ENCODE measurements at regions not wholly inside any gene's neighbourhood (a gene's known extent, or its start where the extent isn't known, plus 50 kb on each side); places are given as distances from the start of the nearest gene placed in this dataset.

DNA sequence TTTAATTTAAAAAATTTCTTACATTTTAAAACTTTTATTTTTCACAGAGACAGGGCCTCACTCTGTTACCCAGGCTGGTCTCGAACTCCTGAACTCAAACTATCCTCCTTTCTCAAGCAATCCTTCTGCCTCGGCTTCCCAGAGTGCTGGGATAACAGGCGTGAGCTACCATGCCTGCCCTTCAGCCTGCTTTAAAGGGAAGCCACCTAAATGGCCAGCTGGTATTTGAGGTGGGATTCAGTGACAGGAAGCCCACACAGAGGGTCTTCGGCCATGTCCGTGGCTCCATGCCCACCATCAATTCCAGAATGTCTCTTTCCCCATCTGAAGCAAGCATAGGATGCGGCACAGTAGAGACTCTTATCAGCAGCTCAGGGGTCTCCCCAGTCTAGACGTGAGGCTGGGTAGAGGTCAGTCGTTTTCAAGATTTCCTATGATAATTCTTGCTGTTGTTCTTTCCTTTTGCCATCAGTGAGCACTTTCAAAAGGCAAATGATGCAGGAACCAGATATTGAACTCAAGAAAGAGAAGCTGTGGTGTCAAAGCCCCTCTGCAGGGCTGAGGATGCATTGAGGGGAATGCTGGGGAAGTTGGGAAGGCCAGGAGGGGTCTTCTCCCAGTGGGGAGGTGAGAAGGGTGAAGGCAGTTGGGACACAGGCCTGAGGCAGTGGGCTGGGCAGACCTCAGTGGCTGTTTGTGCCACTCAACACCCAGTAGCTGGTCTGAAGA is 291.5 kb upstream of the IGFBP3 start:
- no peak for DNase-seq

DNA sequence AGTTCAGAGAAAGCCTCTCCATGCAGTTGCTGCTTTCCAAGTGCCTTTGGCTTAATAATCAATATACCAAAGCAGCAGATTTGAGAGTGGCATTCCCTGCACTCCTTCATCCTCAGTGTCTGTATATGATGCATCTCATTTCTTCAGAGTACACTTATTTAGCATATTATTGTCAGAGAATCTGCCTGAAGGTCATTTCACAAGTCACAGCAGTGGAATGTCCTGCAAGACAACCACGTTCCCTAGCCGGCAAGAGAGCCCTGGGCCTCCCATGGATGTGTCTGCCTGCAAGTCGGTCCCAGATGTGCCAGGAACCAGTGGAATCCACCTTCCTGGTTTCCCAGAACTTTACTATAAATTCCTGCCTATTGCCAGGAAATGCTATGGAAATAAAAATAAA is 289.4 kb upstream of the IGFBP3 start:
- DNase-seq: no peak

DNA sequence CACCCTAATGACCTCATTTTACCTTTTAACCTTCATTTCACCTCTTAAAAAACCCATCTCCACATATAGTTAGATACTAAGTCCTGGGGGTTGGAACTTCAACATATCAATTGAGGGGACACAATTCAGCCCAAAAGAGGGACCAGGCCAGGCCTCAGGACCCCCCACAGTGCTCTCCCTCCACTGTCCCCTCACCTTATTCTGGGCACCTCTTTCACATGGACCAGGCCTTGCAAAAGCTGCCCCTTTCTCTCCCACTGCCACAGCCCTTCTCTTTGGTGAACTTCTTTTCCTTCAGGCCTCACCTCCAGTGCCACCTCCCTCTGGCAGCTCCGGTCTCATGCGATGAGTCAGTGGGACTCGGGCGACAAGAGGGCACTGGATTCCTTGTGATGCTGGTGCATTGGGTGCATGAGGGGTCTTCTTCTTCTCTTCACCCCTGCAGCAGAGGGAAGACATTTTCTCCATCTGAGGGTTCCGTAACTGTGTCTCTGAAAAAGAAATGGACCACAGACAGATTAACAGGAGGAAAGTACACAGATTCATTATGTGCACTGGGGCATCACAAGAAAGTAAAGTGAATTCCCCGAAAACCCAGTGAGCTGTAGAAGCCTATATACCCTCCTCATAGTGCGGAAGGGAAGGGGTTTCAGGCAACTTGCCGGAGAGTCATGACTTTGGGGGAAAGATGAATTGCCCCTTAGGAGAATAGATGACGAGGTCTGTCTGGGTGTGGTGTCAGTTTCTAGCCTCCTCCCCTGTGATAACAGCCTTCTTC is 288.7 kb upstream of the IGFBP3 start:
- no peak for DNase-seq

DNA sequence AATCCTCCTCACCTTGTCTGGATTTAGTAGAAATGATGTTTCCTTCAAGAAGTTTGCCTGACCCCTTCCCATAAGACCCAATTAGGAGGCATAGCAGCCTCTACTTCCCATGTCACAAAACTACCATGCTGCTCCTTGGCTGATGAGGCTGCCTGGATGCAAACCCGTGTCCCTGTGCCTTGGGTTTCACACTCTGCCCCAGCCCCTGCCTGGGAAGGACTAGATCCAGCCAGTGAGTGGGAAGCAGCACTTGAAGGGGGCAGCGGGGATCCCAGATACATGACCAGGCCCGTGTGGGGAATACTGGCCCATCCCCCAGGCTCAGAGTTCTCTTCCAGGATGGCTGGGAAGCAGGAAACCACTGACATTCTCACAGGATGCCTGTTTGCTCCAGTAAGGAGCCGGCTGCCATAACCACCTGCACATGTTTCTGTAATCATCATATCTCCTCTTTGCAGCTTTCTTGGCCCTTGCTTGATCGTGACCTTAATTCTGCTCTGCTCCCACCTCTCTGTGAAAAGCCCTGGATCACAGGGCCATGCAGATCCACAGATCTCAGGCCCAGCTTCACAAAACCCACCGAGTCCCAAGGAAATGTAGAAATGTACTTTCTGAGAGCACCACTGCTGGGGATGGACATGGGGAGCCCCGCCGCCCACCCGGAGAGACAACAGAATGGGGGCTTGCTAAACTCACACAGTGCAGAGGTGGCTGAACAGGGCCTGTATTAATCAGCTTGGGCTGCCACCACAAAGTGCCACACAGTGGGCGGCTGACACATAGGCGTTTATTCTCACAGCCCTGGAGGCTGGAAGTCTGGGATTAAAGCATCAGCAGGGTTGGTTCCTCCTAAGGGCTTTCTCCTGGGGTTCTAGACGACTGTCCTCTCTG is 287.8 kb upstream of the IGFBP3 start:
- DNase-seq: no peak

DNA sequence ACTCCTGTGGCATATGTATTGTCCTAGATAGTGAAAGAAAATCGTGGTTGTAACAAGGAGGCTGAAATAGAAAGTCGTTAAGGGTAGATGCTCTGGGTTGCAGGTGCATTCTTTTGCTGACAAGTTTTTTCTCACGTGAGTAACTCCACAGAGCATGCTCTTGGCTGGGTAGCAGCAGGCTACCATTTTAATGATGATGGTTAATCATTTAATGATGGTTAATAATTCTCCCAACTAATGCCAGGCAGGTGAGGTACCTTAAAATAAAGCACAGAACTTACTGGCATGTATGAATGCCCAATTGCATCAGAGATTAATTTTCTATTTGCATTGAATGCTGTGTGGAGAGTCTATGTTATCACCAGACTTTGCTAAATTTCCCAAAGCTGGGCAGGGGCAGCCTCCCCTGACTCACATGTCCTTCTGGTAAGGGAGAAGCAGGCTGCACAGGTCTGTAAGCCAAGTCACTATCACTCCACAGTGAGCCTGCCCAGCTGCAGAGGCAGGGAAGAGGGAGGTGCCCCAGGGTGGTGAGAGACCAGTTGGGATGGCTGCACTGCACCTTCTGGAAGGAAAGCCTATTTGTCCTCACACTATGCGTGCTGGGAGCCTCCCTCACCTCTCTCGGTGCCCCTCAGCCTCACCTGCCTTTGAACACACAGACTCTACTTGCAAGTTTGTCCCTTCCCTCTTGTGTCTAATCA is 287.0 kb upstream of the IGFBP3 start:
- DNase-seq: no peak

DNA sequence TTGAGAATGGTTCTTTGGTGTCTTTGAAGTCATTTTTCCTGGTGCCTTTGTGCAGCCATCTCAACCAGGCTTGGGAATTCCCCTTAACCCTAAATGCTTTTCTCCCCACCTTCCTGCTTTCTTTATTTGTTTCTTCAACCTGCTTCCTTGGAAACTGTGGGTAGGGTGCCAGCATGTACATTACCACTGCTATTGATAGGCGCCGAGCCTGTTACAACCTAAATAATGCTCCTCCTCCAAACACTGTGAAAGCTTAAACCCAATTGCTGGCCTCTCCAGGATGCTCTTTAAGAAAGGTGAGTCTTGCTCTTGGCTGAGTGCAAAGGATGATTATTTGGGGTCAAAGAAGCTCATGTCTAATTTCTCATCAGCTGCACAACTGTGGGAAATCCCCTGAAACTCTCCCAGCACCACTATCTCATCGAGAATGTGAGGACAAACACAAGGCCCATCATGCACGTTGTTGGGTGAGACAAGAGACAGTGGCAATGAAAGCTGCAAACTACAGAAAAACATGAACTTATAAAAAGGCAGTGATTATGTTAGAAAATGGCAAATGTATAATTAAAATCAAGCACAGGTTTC is 285.5 kb upstream of the IGFBP3 start:
- no peak for DNase-seq

DNA sequence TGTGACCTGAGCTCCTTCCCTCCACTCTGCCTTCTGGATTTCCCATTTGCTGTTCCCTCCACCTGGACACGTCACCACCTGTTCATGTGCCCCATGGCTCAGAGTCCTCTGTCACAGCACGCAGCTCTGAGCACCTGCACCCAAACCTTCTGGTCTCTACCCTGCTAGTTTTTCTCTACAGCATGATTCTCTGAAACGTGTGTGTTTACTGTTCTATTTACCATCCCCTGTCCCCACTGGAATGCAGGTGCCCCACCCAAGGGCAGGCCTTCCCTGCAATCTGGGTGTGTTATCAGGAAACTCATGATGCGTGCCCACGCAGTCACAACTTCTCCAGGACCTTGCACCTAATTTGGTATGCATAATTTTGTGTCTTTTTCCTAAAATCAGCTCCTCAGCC is 284.4 kb upstream of the IGFBP3 start:
- no peak for DNase-seq

DNA sequence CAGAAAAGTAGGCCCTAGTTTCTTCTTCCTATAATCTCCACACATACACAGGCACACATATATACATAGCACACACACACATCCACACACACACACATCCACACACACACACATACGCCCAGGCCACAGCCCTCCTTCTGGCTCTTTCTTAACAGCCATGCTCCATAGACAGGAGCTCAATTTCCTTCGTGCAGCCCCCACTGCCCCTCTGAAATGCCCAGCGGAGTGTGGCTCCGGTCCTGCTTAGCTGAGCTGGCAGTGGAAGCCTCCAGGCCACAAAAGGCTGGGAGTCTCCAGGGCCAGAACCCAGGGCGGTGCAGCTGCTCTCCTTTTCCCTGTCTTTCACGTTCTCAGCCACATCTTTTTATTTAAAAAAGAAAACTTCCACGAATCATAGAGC is 282.9 kb upstream of the IGFBP3 start:
- no peak for DNase-seq

DNA sequence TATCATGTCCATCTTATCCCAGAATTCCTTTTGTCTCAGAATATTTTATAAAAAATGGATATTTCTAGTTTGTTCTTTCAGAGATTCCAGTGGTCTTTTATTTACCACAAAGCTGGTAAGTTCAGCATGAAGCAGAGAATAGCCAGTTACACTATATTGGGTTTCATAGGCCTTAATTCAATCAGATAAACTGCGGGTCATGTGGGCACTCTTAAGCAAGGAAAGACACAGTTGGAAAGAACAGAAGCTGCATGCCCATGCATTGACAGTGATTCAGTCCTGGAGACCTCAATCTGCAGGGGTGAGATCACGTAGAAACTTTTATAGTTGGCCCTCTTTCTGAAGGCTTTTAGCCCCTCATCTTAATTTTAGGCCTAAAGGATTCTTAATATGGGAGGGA is 281.3 kb upstream of the IGFBP3 start:
- no peak for DNase-seq

DNA sequence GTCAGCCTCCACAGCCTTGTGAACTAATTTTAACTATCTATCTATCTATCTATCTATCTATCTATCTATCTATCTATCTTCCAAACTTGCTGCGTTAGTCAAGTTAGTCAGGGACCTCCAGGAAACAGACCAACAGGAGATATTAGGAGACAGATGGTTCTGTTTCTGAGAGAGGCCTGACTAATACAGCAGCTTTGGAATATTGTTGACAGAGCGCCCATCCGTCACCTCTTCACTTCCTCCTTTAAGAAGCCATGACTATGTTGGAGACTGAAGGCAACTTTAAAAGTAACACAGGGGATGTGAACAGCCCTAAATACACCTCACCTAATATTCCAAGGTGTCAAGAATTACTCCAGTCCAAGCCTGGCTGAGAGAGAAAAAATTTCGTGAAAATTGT is 280.9 kb upstream of the IGFBP3 start:
- DNase-seq: no peak

DNA sequence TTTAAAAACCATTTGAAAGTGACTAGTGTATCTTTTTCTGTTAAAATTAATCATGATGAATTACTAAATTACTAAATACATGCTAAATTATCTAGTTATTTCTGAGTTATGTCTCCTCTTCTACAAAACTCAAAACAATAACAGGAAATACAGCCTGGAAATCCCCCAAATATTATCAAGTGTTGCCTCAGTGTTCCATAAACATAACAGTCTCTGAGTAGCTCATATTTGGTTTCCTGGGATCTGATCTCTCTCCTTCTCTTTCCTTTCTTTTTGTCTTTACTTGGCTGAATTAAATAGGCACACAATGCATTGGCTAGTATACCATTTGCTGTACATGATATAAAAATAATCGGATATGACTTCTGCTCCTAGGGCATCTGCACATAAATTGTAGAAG is 277.6 kb upstream of the IGFBP3 start:
- no peak for DNase-seq

DNA sequence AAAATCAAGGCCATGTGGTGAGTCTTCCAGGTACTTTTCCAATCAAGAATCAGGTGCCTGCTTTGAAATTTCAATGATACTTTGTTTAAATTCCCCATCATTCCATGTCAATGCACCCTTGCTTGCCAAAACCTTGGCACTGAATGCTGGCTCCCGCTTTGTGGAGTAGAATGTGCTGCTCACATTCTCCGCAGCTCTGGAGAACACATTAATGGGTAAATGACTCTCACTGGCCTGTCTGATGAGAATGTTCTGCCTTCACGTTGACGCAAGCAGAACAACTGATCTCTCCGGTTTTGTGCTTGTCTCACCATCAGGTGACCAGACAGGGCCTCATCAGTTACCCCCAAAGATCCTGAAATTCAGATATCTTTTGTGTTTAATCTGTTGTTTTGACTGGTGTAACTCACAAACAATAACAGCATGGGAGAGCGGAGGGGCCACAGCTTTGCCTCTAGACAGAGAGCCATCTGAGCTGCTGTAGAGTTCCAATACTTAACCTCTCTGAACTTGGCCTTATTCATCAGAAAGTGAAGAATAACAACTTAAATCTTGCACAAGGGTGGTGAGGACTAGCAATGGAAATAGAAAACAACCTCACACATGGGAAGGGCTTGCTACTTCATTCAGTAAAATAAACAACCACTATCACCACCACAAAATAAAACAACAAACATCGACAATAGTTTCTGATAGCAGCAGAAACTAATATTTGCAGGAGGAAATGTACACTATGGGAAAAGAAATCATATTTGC is 276.9 kb upstream of the IGFBP3 start:
- no peak for DNase-seq

DNA sequence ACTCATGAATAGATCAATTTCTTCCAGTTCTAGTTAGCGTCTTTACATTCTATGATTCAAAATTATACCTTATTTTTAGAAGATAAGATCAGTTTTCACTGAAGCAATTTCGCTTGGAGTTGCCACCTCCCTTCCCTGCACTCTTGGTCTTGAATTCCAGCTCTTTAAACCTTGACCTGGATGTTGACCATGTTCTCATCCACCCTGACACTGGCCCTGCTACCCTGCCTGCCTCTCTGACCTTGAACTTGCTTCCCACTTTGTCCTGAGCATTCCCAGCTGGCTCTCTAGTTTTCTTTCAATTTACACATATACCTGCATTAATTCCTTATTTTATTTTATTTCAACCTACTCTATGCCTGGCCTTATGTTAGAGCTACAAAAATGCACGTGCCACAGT is 274.9 kb upstream of the IGFBP3 start:
- no peak for DNase-seq

DNA sequence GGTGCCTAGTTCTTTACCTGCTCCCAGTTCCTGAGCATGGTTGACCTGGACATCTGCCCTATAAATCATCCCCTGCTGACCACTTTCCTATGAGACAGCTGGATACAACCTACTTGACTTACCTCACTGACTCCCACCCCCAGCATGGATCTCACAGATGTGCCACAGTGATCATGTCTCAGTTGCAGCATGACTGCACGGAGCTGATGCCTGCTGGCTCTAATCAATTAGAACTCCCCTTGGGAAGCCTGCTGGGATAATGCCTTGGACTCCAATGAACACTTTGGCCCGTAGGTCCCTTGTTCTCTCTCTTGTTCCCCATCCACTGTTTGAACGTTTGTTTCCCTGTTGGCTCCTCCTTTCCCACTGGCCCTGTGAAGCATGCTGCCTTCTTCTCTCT is 271.2 kb upstream of the IGFBP3 start:
- DNase-seq: no peak

DNA sequence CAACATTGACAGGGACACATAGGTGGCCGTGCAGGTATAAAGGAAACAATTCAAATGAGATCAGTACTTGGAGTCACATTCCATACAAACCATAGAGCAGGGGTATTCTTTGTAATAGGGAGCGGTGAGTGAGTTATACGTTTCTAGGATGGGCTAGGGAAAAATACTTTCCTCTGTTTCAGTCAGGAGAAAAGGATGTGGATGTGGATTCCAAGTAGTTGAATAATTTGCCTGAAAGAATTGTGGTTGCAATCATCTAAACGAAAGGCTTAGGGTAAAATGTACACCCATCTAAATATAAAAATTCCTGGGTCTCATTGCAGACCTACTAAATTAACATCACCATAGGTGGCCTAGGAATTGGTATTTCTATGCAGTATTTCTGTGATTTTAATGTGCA is 270.7 kb upstream of the IGFBP3 start:
- no peak for DNase-seq

DNA sequence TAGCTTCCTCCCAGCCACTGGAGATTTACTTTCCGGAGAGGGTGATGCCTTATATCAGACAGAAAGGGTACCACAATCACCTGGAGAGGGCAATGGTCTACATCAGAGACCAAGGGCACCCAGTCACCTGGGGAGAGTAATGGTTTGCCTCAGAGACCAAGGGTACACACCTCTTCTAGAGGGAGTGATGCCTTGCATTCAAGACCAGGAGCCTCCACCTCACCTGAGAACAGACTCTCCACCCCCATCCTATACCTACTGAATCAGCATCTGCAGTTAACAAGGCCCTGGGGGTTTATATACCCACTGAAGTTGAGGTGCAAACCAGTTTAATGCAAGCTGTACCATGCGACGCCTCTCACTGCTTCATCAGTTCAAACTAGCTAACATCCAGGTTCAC is 270.2 kb upstream of the IGFBP3 start:
- DNase-seq: no peak

DNA sequence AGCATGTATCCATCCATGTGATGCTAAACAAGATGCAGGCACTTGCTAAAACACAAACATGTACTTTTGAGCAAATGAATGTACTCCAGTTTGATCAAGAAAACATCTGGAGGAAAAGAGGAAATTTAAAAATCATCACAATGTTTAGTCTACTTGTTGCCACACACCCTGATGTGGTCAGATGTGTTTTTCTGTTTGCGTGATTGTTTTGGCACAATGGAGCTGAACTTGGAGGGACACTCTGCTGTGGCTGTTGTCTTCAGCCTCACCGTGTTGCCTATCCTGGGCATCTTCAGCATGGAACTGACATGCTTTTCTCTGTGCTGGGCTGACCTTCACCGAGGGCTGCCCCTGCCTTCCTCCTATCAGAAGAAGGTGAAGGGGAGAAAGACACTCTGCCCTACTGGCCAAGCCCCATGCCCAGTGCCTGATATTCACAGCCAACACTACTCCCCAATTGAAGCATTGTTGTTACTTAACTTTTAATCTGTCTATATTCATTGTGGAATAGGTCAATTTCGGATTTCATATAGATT is 268.3 kb upstream of the IGFBP3 start:
- no peak for DNase-seq

DNA sequence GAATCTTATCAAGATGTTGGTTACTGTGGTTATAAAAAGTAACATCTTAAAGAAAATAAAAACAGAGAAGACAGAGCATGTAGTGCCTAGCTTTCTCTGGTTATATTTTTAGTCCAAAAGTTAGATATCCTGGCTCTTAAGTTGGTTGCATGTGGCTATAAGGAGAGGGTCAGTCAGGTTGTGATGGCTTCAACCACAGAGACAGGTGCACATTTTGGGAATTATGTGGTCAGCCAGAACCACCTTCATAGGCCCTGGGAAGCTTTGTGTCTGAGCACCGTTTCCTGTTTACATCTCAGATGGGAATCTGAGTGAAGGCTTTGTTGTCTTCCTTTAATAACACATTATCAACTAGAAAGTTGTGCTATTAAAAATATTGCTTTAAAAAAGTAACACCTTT is 265.1 kb upstream of the IGFBP3 start:
- DNase-seq: no peak

DNA sequence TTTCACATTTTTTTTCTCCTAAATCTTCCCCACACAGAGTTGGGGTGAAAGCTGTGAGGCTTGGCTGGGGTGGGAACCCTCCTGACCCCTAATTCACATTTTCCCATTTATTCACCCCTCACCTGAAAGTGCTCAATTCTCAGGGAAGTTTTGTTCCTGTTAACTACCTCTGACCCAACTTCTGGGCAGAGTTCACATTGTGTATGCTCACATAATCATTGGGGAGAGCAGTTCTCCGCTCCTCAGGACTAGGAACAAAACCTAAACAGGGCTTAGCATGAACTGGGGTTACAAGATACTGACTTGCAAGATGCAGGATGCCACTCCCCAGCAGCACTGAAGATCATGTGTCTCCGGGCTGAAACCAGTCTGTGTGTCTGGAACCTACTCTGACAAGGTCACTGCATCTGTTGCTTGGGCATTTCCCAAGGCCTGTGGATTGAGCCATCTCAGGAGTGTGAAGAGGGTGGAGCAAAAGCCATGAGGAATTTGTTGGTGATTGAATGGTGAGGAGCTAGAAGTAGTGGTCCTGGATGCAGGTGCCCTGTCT is 258.1 kb upstream of the IGFBP3 start:
- DNase-seq: no peak

DNA sequence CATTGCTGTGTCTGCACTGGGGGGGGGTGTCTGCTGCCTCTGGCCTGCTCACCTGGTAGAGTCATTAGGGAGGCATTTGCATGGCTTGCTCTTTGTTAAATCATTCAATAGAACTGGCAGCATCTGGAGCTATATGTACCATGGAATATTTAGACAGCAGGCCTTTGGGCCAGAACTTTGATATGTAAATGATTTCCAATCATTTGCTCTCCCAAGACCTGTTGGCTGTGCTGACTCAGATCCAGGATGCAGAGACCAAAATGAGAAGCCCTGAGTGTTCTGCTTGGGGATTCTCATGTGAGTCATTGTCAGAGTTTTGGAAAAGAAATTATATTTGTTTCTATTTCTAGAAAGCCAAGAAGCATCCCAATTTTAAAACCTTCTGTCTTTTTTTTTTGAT is 257.6 kb upstream of the IGFBP3 start:
- DNase-seq: no peak

DNA sequence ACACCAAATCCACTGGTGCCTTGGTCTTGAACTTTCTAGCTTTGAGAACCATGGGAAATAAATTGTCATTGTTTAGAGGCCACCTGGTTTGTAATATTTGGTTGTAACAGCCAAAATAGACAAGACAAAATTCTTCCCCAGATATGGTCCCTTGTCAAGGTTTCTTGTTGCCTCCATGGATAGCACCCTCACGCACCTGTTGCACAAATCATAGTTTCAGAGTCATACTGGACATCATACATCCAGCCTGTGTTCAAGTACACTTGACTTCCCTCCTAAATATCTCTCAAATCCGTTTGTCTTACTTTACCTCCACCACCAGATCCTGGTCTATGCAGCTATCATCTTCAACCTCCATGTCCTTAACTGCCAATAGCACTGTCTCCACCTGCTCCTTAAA is 256.7 kb upstream of the IGFBP3 start:
- DNase-seq: no peak

Data from NCI-H1694 treated with DMSO at 0.1 percent for 48 hours (cell line).